Liver (tissue), 8 donors: ENCODE measurements at regions not wholly inside any gene's neighbourhood (a gene's known extent, or its start where the extent isn't known, plus 50 kb on each side); places are given as distances from the start of the nearest gene placed in this dataset.

Experiments
- DNase-seq: peaks from one replicate; pipeline ENCODE4 v3.0.0-alpha.2; 2017; ENCODE audit warnings: low spot score
- H3K27ac ChIP-seq, 2 donors: one replicate each; pipeline ENCODE4 v1.7.0; 2013; ENCODE audit warnings: inconsistent platforms in 2 of 2, low read length in 2 of 2, control low read depth in 1 of 2, low read depth in 1 of 2, mild to moderate bottlenecking in 1 of 2
- H3K27me3 ChIP-seq, 4 donors: one replicate each; pipeline versions ENCODE4 v1.6.1 to v1.7.0; 2013; ENCODE audit warnings: low read length in 3 of 4, inconsistent platforms in 1 of 4, mild to moderate bottlenecking in 1 of 4, moderate library complexity in 1 of 4; ENCODE audit not compliant: control insufficient read depth in 4 of 4, insufficient read depth in 4 of 4
- H3K36me3 ChIP-seq, 4 donors: one replicate each; pipeline versions ENCODE4 v1.6.1 to v1.7.0; 2013; ENCODE audit warnings: low read length in 3 of 4, mild to moderate bottlenecking in 3 of 4, low read depth in 1 of 4, moderate library complexity in 1 of 4; ENCODE audit not compliant: control insufficient read depth in 4 of 4, insufficient read depth in 3 of 4
- H3K4me1 ChIP-seq, 4 donors: one replicate each; pipeline versions ENCODE4 v1.6.1 to v1.7.0; 2013; ENCODE audit warnings: low read length in 3 of 4, mild to moderate bottlenecking in 3 of 4, moderate library complexity in 1 of 4; ENCODE audit not compliant: control insufficient read depth in 4 of 4, insufficient read depth in 4 of 4
- H3K4me3 ChIP-seq, 3 donors: one replicate each; pipeline versions ENCODE4 v1.6.1 to v1.7.0; 2013; ENCODE audit warnings: low read length in 3 of 3, control low read depth in 1 of 3, low read depth in 1 of 3, mild to moderate bottlenecking in 1 of 3
- H3K9ac ChIP-seq, 2 donors: one replicate each; pipeline ENCODE4 v1.7.0; 2013; ENCODE audit warnings: low read length in 2 of 2, mild to moderate bottlenecking in 2 of 2, moderate library complexity in 2 of 2, control low read depth in 1 of 2, low read depth in 1 of 2
- H3K9me3 ChIP-seq, 4 donors: one replicate each; pipeline versions ENCODE4 v1.6.1 to v1.7.0; 2013; ENCODE audit warnings: low read length in 3 of 4; ENCODE audit not compliant: control insufficient read depth in 4 of 4
- EGR1 ChIP-seq, 2 donors: IDR thresholded peaks; 2 replicates each; pipeline ENCODE4 v1.6.1; 2016 to 2018; ENCODE audit warnings: antibody characterized with exemption in 2 of 2, low read depth in 2 of 2
- FOXA1 ChIP-seq: IDR thresholded peaks from 2 replicates; pipeline ENCODE4 v1.6.1; 2016; ENCODE audit warnings: antibody characterized with exemption
- FOXA2 ChIP-seq: IDR thresholded peaks from 2 replicates; pipeline ENCODE4 v1.6.1; 2016; ENCODE audit warnings: antibody characterized with exemption
- GABPA ChIP-seq, 2 donors: IDR thresholded peaks in 1 of 2; conservative IDR thresholded peaks in 1 of 2; 2 replicates each; pipeline ENCODE4 v1.6.1; 2016; ENCODE audit warnings: antibody characterized with exemption in 2 of 2, mild to moderate bottlenecking in 1 of 2, moderate library complexity in 1 of 2
- HNF4A ChIP-seq, 2 donors: conservative IDR thresholded peaks; 2 replicates each; pipeline ENCODE4 v1.6.1; 2016; ENCODE audit warnings: antibody characterized with exemption in 2 of 2, mild to moderate bottlenecking in 2 of 2
- HNF4G ChIP-seq: IDR thresholded peaks from 2 replicates; pipeline ENCODE4 v1.6.1; 2016; ENCODE audit warnings: antibody characterized with exemption
- JUND ChIP-seq, 2 donors: IDR thresholded peaks; 2 replicates each; pipeline ENCODE4 v1.6.1; 2016; ENCODE audit warnings: antibody characterized with exemption in 2 of 2
- NR2F2 ChIP-seq: IDR thresholded peaks from 2 replicates; pipeline ENCODE4 v1.6.1; 2016; ENCODE audit warnings: antibody characterized with exemption
- RAD21 ChIP-seq, 2 donors: IDR thresholded peaks; 2 replicates each; pipeline ENCODE4 v1.6.1; 2016; ENCODE audit warnings: antibody characterized with exemption in 2 of 2, mild to moderate bottlenecking in 2 of 2
- RXRA ChIP-seq, 2 donors: IDR thresholded peaks; 2 replicates each; pipeline ENCODE4 v1.6.1; 2017 to 2018; ENCODE audit warnings: antibody characterized with exemption in 2 of 2, mild to moderate bottlenecking in 1 of 2
- SP1 ChIP-seq: IDR thresholded peaks from 2 replicates; pipeline ENCODE4 v1.6.1; 2018; ENCODE audit warnings: antibody characterized with exemption, mild to moderate bottlenecking
- TAF1 ChIP-seq: conservative IDR thresholded peaks from 2 replicates; pipeline ENCODE4 v1.6.1; 2016; ENCODE audit warnings: antibody characterized with exemption, mild to moderate bottlenecking
- YY1 ChIP-seq: IDR thresholded peaks from 2 replicates; pipeline ENCODE4 v1.6.1; 2016; ENCODE audit warnings: antibody characterized with exemption, mild to moderate bottlenecking
- whole genome bisulfite sequencing: extraction: QIAGEN DNeasy Blood & Tissue Kit; methylation state at CpG from one replicate; pipeline ENCODE4 v1.1.7; 2013; 5-methylcytosine and 5-hydroxymethylcytosine counted together
- TF ChIP-seq, protein P1 (sequence below): fragments of 150-350 bp; IDR thresholded peaks from 2 replicates; pipeline ENCODE4 v1.5.1; 2017; ENCODE audit warnings: improper control_type of control experiment, low read depth, low read length; ENCODE audit not compliant: missing input control
- TF ChIP-seq, protein P2 (sequence below): IDR thresholded peaks from 2 replicates; pipeline ENCODE4 v1.6.1; 2016; ENCODE audit warnings: antibody characterized with exemption
- TF ChIP-seq, protein P3 (sequence below): IDR thresholded peaks from 2 replicates; pipeline ENCODE4 v1.6.1; 2016; ENCODE audit warnings: antibody characterized with exemption
- TF ChIP-seq, protein P4 (sequence below): IDR thresholded peaks from 2 replicates; pipeline ENCODE4 v1.6.1; 2016; ENCODE audit warnings: antibody characterized with exemption, mild to moderate bottlenecking
- TF ChIP-seq, protein P5 (sequence below): IDR thresholded peaks from 2 replicates; pipeline ENCODE4 v1.6.1; 2016; ENCODE audit warnings: antibody characterized with exemption
- donor health status: healthy.
- donor health status: healthy.
- donor health status: healthy.
- donor health status: healthy.
- donor health status: healthy.

DNA sequence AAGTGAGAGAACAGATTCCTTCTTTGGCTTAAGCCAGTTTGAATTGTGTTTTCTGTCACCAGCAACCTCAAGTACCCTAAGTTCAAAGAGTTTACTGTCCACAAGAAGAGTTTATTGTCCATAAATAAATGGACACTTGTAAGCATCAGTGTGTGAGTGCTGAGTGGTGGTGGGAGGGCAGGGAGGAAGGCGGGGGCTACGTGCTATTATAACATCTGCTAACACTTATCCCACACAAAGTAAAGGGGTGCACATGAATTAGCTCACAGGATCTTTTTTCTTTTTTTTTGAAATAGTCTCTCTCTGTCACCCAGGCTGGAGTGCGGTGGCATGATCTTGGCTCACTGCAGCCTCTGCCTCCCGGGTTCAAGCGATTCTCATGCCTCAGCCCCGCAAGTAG lies 87.2 kb downstream of the MICALL2 start:
- Histone ChIP-seq H3K36me3 (no peaks in the 10 kb centered on the region), H3K4me3 (no peak overlapping the region), H3K27me3 (peaks cover 5 to 16% (median 6%) of the 10 kb centered on the region in 4 donors), H3K4me1 (no peaks in the 10 kb centered on the region), H3K9ac (no peak overlapping the region), H3K27ac (no peak overlapping the region), H3K9me3 (no peaks in the 10 kb centered on the region)
- DNase-seq, result no peak
- TF ChIP-seq HNF4G, result no peak
- TF ChIP-seq FOXA1, result no peak
- TF ChIP-seq YY1, result no peak
- TF ChIP-seq, protein P1, sequence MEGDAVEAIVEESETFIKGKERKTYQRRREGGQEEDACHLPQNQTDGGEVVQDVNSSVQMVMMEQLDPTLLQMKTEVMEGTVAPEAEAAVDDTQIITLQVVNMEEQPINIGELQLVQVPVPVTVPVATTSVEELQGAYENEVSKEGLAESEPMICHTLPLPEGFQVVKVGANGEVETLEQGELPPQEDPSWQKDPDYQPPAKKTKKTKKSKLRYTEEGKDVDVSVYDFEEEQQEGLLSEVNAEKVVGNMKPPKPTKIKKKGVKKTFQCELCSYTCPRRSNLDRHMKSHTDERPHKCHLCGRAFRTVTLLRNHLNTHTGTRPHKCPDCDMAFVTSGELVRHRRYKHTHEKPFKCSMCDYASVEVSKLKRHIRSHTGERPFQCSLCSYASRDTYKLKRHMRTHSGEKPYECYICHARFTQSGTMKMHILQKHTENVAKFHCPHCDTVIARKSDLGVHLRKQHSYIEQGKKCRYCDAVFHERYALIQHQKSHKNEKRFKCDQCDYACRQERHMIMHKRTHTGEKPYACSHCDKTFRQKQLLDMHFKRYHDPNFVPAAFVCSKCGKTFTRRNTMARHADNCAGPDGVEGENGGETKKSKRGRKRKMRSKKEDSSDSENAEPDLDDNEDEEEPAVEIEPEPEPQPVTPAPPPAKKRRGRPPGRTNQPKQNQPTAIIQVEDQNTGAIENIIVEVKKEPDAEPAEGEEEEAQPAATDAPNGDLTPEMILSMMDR, result no peak
- TF ChIP-seq SP1, result no peak
- no peak for TF ChIP-seq JUND (IDR thresholded peaks at IDR 0.05)
- no peak for TF ChIP-seq RXRA (IDR thresholded peaks at IDR 0.05)
- no peak for TF ChIP-seq GABPA (IDR thresholded peaks at IDR 0.05 in 1 of 2, conservative IDR thresholded peaks at IDR 0.05 in 1 of 2)
- no peak for TF ChIP-seq FOXA2
- TF ChIP-seq, protein P2, sequence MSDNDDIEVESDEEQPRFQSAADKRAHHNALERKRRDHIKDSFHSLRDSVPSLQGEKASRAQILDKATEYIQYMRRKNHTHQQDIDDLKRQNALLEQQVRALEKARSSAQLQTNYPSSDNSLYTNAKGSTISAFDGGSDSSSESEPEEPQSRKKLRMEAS, result no peak
- TF ChIP-seq RAD21 (IDR thresholded peaks at IDR 0.05), result no peak
- TF ChIP-seq EGR1 (IDR thresholded peaks at IDR 0.05; ENCODE audit: low read depth in 2 of 2), result no peak
- TF ChIP-seq, protein P3, sequence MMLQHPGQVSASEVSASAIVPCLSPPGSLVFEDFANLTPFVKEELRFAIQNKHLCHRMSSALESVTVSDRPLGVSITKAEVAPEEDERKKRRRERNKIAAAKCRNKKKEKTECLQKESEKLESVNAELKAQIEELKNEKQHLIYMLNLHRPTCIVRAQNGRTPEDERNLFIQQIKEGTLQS, result no peak
- TF ChIP-seq TAF1, result no peak
- TF ChIP-seq HNF4A (conservative IDR thresholded peaks at IDR 0.05), result no peak
- TF ChIP-seq, protein P4, sequence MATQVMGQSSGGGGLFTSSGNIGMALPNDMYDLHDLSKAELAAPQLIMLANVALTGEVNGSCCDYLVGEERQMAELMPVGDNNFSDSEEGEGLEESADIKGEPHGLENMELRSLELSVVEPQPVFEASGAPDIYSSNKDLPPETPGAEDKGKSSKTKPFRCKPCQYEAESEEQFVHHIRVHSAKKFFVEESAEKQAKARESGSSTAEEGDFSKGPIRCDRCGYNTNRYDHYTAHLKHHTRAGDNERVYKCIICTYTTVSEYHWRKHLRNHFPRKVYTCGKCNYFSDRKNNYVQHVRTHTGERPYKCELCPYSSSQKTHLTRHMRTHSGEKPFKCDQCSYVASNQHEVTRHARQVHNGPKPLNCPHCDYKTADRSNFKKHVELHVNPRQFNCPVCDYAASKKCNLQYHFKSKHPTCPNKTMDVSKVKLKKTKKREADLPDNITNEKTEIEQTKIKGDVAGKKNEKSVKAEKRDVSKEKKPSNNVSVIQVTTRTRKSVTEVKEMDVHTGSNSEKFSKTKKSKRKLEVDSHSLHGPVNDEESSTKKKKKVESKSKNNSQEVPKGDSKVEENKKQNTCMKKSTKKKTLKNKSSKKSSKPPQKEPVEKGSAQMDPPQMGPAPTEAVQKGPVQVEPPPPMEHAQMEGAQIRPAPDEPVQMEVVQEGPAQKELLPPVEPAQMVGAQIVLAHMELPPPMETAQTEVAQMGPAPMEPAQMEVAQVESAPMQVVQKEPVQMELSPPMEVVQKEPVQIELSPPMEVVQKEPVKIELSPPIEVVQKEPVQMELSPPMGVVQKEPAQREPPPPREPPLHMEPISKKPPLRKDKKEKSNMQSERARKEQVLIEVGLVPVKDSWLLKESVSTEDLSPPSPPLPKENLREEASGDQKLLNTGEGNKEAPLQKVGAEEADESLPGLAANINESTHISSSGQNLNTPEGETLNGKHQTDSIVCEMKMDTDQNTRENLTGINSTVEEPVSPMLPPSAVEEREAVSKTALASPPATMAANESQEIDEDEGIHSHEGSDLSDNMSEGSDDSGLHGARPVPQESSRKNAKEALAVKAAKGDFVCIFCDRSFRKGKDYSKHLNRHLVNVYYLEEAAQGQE, result no peak
- TF ChIP-seq NR2F2, result no peak
- TF ChIP-seq, protein P5, sequence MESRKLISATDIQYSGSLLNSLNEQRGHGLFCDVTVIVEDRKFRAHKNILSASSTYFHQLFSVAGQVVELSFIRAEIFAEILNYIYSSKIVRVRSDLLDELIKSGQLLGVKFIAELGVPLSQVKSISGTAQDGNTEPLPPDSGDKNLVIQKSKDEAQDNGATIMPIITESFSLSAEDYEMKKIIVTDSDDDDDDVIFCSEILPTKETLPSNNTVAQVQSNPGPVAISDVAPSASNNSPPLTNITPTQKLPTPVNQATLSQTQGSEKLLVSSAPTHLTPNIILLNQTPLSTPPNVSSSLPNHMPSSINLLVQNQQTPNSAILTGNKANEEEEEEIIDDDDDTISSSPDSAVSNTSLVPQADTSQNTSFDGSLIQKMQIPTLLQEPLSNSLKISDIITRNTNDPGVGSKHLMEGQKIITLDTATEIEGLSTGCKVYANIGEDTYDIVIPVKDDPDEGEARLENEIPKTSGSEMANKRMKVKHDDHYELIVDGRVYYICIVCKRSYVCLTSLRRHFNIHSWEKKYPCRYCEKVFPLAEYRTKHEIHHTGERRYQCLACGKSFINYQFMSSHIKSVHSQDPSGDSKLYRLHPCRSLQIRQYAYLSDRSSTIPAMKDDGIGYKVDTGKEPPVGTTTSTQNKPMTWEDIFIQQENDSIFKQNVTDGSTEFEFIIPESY, result no peak
- 81% methylated on average over 6 of the region's 6 CpGs for WGBS
